ENCODE measurements at regions not wholly inside any gene's neighbourhood (a gene's known extent, or its start where the extent isn't known, plus 50 kb on each side); places are given as distances from the start of the nearest gene placed in this dataset.

- TF ChIP-seq CTCF (IDR thresholded peaks at IDR 0.05; ENCODE audit: borderline replicate concordance, extremely low read depth, low read length, poor library complexity, severe bottlenecking) (no peak), EZH2 (IDR thresholded peaks at IDR 0.05; ENCODE audit: borderline replicate concordance, low read depth, low read length, severe bottlenecking) (no peak)
These were observed 357.1 kb downstream of the LTN1 start for GRCh38 chr21:28635541-28635940.
